GM19351 (cell line): ENCODE measurements at regions not wholly inside any gene's neighbourhood (a gene's known extent, or its start where the extent isn't known, plus 50 kb on each side); places are given as distances from the start of the nearest gene placed in this dataset.

ENCODE experiments used
- ATAC-seq: cut with Tn5 transposase; IDR thresholded peaks from one replicate; pipeline ENCODE4 v1.9.1; 2021; ENCODE audit warnings: mild to moderate bottlenecking, moderate library complexity; ENCODE audit not compliant: unreplicated experiment

DNA sequence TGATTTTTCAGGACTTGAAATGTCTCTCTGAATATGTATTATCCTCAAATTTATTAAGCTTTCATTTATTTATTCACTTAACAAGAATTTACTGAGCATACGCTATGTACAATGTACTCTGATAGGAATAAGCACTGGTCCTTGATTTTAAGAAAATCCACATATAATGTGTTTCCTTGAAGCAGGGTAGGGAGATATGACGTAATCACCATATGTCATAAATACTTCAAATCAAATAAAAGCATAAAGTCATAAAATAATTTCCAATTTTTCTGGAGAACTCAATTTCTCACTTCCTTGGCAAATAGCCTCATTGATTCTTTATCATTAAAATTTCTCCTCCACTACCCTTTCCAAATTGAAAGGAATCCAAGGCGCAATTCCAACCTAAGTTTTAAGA, 177.8 kb upstream of the GAP43 start:
- ATAC-seq: no peak

DNA sequence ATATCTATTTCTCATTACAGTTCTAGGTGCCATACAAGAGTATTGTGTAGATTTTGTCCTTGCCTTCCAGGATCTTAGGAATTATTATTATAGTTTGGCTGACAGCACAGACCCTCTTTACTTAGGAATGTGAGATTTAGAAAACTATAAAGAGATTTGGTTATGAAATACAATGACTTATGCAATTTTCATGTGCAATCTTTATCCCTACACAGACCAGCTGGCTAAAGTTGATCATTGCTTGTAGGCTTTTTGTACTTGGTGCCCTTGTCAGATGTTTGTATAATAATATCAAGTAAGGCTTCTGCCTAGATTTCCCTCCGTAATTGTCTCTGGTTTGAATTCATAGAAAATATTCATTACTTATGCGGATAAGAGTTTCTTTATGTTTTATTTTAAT, 174.5 kb upstream of the GAP43 start:
- ATAC-seq: no peak

DNA sequence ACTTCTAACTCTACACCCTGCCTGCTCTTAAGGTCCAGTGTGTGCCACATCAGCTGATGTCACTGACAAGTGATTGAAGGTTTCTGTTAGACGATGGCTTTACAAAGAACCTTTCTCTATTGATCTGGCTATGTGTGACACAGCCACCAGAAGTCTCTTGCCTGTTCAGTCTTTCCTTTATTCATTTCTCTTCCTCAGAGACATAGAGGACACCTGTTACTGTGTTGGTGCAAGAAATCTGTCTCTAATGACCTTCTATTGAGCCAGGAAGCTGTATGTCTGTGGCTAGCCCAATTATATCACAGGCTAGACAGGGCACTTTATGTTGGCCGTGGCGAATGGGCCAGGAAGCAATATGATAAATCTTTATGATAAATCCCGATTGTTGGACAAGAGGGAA, 173.3 kb upstream of the GAP43 start:
- ATAC-seq: no peak

DNA sequence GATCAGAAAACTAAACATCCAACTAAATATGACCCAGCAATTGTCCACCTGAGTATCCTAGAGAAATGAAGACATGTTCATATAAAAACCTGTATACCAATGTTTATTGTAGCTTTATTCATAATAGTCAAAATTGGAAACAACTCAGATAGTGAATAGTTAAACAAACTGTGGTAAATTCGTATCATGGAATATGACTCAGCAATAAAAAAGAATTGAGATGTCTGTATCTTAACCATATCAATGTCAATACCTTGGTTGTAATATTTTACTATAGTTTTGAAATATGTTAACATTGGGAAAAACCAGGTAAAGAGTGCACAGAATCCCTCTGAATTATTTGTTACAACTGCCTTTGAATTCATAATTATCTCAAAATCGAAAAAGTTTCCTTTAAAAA, 159.3 kb upstream of the GAP43 start:
- no peak for ATAC-seq

DNA sequence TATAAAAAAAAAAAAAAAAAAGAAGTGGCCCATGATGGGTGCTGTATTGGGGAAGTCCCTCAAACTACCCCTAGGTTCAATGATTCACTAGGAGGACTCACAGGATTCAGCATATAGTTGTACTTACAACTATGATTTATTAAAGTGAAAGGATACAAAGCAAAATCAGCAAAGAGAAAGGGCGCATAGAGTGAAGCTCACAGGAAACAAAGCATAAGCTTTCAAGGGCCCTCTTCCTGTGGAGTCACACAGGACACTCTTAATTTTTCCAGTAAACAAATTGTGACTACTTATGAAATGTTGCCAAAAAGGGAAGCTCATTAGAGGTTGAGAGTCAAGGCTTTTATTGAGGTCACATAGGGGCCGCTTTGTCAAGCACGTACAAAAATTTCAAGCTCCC, 153.7 kb upstream of the GAP43 start:
- ATAC-seq: no peak

DNA sequence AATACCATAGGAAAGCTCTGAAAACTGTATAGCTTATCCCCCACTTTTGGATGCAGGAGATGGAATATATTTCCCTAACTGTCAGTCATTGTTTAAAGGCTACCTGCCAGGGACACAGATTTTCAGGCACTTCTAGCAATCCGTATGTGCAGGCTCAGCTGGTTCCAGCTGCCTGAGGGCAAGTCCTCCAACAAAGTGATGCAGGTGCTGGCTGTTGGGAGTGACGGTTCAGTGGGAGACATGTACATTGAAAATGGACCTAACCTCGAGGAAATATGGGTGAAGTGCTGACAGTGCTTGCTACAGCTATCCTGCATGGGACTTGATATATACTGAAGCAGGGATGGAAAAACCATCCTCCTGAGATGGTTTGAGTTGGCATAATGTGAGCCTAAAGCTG, 153.1 kb upstream of the GAP43 start:
- no peak for ATAC-seq

DNA sequence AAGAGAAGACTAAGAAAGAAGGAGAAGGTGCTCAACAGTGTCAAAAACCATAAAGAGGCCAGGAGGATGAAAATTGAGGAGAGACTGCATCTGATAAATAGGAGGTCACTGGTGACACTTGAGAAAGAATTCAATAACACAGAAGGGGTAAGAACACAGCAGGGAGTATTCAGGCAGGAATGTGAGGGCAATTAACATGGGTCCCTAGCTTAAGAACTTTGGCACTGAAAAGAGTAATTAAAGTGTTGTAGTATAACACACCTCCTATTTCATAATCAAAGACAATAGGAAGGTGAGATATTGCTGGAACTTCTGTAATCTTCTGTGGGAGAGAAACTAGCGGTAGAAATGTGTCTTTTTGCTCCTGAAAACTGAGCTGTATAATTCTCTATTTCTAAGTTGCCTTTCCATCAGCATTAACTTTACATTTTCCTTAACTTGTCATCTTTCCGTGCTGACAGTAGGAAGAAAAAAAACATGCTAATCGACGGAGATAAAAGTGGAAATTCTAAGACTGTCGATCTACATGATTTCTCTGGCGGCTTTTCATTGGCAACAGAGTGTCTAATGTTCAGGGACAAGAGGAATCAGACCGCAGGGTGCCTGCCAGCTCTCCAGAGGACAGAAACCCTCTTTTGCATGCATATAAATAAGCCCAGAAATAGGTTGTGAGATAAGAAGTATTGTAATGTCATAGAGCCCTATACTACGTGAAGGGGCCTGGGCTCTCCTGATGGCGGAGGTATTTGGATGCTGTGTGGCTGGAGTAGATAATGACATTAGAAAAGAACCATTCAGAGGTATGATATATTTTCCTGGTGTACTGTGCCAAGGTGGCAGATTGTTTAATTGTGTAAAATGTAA, 147.9 kb upstream of the GAP43 start:
- ATAC-seq: no peak

DNA sequence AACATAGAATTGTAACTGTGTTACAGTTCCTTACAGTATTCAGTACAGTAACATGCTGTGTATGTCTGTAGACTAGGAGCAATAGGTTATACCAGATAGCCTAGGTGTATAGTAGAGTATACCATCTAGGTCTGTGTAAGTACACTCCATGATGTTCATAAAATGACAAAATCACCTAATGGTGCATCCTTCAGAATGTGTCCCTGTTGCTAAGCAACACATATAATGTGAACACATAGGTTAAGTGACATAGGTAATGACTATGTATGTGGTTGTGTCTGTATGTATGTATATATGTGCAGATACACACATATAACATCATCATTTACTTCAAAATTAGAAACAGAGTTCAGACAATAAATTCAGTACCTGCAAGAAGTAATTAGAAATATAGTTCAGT, 146.8 kb upstream of the GAP43 start:
- ATAC-seq: no peak

DNA sequence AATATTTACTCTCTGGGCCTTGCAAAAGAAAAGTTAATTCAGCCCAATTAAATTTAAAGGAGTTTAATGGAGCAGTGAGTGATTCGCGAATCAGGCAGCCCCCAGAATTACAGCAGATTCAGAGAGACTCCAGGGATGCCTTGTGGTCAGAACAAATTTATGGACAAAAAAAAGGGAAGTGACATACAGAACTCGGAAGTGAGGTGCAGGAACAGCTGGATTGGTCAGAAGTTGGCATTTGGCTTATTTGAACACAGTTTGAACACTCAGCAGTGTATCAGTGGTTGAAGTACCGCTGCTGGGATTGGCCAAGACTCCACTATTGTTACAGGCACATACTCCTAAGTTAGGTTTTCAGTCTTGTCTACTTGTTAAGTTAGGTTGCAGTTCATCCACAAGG, 145.0 kb upstream of the GAP43 start:
- no peak for ATAC-seq

DNA sequence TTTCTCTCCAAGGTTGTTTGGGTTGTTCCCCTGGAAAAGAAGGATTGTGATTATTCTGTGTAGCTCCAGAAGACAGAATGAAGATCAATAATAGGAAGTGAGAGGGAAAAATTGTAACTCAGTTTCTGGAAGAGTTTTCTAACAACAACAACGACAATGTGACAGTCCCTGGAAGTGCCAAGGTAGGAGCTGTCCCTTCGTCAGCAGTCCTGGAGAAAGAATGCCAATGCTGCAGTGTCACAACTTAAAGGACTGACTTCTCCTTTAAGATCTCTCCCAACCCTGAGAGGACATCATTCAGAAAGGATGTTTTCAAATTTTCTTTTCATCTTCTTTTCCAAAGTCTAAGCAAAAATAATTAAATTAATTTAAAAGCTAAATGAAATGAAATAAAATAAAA, 136.4 kb upstream of the GAP43 start:
- no peak for ATAC-seq

DNA sequence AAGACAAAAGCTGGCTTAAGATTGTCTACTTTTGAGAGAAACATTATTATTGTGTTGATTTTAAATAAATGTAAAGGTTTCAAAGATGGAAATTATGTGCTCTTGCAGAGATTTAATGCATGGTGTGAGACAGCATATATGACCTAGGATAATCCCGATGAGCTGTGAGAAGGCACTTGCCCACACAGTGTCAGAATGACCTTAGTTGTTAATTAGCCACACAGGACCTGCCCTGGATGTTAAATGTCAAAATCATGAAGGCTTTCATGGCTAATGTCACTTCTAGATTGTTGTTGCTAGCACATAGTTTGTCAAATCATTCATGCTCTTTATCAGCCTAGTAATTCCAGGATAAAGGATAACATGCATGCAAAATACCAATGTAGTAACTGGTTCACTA, 135.3 kb upstream of the GAP43 start:
- ATAC-seq: no peak

DNA sequence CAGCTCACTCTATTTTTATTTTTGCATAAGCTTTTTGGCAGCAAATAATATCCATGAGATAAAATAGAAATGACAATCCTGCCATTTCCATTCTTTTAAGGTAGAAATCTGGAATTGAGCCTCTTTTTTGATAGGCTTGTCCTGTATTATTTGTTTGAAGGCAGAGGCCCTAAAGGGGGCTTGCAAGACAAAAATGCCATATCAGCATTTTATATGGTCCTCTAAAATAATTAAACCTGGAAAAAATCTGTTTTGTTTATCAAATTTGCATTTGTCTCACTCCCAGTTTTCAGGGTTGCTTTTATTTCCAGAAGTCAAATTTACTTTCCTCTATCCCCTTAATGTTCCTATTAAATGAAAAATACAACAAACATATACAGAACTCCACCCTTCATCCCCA, 134.9 kb upstream of the GAP43 start:
- ATAC-seq: no peak

DNA sequence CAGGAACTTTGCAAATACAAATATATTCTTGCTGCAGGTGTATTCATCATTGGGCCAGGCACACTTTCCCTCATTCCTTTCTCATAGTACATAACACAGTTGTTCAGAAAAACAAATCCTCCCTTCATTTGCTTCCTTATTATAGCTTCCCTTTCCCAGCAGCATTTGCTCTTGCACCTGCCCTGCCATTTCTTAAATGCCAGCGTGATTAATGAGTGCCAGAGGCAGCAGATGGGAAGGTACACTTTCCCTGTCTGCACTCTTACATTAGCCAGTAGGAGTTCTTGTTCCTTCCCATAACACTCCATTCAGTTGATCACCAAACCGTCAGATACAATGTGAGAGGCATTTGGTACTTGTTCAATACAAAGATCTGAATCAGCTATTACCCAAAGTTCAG, 128.5 kb upstream of the GAP43 start:
- no peak for ATAC-seq

DNA sequence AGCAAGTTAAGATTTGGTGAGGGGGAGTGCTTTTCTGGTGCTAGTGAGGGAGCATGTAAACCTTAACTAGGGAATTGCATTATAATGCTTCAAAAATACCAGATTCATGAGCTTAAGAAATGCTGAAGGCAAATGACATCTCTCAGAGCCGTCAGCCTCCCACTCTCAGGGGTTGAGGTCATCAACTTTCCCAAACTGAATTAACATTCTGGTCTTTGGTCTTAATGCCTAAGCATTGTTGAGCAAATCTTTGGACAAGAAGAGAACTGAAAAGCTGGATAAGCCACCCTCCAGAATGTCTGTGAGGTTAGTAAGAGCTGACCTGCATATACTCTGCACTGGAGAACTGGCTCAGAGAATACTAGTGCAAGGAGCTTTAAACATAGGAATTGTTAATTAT, 124.9 kb upstream of the GAP43 start:
- no peak for ATAC-seq

DNA sequence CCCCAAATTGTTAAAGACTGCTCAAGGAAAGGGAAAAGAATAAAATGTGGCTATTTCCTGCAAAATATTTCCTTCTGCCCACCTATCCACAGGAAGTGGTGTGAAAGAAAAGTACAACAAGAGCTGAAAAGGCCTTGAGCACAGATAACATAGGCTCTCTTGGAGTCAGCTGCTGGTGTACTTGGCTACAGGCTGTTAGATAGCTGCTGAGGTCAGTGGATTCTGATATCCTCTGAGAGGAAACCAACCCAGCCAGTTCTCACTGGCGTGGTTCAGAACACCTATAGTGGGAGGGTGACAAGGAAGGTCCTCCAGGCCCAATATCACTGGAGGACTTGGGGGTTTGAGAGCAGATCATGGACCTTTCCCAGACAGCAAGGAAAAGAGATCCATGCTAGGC, 124.4 kb upstream of the GAP43 start:
- no peak for ATAC-seq

DNA sequence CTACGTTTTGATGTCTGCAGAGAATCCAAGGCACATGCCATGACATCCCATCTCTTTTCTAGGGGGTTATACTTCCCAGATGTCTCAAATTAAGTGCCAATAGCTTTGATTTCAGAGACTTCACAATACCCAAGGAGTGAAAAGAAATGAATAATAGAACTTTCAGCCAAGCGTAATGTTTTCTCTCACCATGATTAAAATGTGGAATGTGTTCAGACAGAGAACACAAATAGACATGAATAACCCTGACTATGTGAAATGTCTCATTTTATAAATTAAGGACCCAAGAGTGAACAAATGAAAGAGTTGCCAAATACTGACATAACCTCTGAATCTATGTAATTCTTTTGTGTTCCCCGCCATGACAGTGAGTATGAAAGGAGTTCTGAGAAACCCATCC, 123.6 kb upstream of the GAP43 start:
- no peak for ATAC-seq

DNA sequence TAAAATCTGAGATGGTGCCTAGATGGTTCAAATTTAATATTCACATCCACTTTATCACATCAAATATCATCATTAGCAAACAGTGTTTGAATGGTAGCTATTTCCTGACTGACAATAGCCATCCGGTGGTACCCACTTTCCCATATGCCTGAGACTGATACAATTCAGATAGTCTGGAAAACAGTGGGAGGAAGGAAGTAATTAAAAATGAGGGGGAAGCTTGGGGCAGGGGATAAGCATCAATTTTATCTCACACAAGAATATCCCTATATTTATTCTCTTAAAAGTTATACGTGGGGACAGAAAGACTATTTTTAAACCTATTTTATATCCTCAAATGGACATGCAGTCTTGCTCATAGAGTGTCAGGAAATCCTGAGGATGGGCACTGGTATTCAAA, 122.5 kb upstream of the GAP43 start:
- ATAC-seq: no peak

DNA sequence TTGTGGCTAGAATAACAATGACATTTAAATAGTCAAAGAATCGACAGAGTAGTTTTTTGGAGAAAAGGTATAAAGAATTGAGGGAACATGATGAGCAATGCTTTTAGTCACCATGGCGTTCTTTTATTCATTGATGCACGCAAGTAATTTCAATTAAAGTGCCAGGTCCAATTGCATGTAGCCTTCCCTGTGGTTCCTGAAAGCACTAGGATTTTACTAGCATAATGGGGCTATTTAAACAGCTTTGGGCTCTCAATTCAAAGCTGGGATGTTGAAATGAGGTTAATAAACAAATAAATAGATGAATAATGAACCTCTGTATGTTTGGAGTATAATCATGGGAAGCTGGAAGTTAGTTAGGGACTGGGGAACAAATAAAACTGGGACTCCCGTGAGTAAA, 121.2 kb upstream of the GAP43 start:
- no peak for ATAC-seq

DNA sequence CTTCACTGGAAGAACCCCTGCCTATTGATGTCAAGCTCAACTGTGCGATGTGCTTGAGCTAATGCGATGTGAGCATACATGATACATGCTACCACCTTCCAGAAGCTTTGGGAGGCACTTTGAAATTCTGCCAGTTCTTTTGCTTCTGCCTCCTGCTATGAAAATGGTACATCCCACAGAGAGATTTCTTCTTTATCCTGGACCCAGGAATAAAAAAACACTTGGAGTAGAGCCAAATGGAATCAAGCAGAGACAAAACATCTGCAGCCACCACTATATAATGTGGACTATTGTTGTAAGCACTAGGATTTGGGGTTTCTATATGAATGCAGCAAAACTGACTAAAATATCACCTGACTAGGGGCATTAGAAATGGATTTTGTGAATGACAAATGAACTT, 119.9 kb upstream of the GAP43 start:
- no peak for ATAC-seq

DNA sequence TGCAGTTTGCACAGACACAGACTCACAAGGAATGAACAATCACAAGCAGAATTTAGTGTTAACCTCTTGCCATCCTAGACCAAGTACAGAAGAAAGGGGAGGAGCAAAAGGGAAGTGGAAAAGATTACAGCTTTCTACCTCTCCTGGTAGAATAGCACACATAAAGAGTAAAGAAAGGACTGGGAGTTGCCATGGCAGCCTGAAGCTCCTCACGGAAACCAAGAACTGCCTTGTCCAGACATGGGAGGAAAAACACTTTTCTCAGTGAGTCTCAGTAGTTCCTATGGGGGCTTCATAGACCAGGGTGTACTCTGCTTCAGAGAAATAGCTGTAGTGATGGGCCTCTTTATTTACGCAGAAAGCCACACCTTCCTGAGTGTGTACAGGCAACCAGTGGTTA, 114.7 kb upstream of the GAP43 start:
- no peak for ATAC-seq

DNA sequence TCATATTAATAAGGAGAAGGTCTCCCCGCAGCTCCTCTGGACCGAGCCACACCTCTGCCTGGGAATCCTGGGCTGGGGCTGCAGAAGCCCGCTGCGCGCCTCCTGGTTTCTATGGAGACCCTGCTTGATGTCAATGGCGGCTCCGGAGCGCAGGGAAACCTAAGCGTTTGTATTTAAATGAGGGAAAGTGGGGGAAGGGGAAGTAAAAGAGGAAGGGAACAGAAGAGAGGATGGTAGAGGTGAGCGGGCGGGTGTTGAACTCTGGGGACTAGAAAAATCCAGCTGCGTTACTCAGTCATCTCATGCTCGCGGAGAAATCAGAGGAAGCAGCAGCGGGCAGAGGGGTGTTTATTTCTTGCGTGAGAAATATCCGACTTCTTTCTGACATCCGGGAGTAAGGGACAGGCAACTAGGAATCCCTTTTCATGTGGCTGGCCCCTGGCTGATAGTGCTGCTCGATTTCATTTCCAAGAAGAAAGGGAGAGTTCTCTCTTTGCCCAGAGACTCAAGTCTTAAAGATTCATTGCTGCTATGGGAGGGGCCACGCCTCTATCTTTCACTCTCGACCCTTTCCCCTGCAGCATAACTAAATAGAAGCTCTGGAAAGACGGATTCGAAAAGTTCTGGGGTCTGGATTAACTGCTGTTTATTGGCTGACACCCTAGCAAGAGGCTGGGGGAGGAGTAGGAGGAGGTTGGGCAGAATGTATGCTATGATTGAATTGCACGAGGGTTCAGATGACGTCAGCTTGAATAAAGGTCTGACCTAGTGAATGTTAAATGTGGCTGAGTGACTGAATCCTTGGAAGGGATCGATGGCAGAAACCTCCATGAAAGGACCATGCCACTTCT, 110.5 kb upstream of the GAP43 start:
- peak; percentile 51 for ATAC-seq

DNA sequence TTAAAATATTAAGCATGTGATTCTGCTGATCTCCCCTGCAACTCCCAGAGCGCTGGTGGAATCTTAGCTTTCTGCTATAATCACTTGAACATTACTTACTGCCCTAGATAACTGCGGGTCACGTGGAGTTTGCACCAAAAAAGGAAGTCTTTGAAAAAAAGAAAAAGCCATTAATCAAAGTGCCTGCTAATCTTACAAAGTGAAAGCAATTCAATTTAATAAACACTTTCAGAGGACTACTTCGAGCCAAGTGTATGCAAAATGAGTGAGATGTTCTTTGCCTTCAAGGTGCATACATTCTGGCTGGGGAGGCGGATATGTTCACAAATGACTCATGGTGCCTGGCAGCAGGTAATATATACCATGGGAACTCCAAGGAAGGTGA, 109.9 kb upstream of the GAP43 start:
- ATAC-seq: peak; percentile 20
